ENCODE measurements at regions not wholly inside any gene's neighbourhood (a gene's known extent, or its start where the extent isn't known, plus 50 kb on each side); places are given as distances from the start of the nearest gene placed in this dataset.

GRCh38 chr4:175469514-175469913 lies 342.6 kb downstream of the GPM6A start:
- TF ChIP-seq POLR2A (IDR thresholded peaks at IDR 0.05; ENCODE audit: low read length): no peak
- no peak for TF ChIP-seq GATA1 (IDR thresholded peaks at IDR 0.05; ENCODE audit: low read depth, low read length)

Data from erythroblast (primary cell).